ACC112 (cell line): ENCODE measurements at regions not wholly inside any gene's neighbourhood (a gene's known extent, or its start where the extent isn't known, plus 50 kb on each side); places are given as distances from the start of the nearest gene placed in this dataset.
A peak's percentile ranks its signal among the peaks of the same experiment; 100 is the strongest.

Source experiments
- H2AFZ ChIP-seq: fragments of 200-600 bp; sonication (generic); one replicate; pipeline ENCODE4 v1.6.0; 2017; ENCODE audit warnings: antibody characterized with exemption, low read length; ENCODE audit not compliant: unreplicated experiment
- H3K27ac ChIP-seq: fragments of 200-600 bp; sonication (generic); 2 replicates; pipeline ENCODE4 v1.5.1; 2014; ENCODE audit warnings: low read depth, mild to moderate bottlenecking, antibody characterized with exemption, low read length, moderate library complexity
- H3K27me3 ChIP-seq: fragments of 200-600 bp; sonication (generic); 2 replicates; pipeline ENCODE4 v1.6.1; 2014; ENCODE audit warnings: mild to moderate bottlenecking, antibody characterized with exemption, low read length, moderate library complexity, mixed read lengths; ENCODE audit not compliant: insufficient read depth
- H3K36me3 ChIP-seq: fragments of 200-600 bp; sonication (generic); 2 replicates; pipeline ENCODE4 v1.6.1; 2016; ENCODE audit warnings: mild to moderate bottlenecking, antibody characterized with exemption, low read length, moderate library complexity, mixed read lengths; ENCODE audit not compliant: insufficient read depth
- H3K4me1 ChIP-seq: fragments of 200-600 bp; sonication (generic); one replicate; pipeline ENCODE4 v1.6.1; 2016; ENCODE audit warnings: low read length, mixed read lengths; ENCODE audit not compliant: insufficient read depth, unreplicated experiment, control insufficient read depth
- H3K4me3 ChIP-seq: fragments of 200-600 bp; sonication (generic); 2 replicates; pipeline ENCODE4 v1.5.1; 2014; ENCODE audit warnings: mild to moderate bottlenecking, low read depth, low read length
- H3K79me2 ChIP-seq: fragments of 200-600 bp; sonication (generic); one replicate; pipeline ENCODE4 v1.6.0; 2016; ENCODE audit warnings: low read length; ENCODE audit not compliant: control insufficient read depth, unreplicated experiment, insufficient read depth

GRCh38 chr12:93944911-93945310 is 203.5 kb upstream of the PLXNC1 start:
- H3K27me3 ChIP-seq, result no peaks in the 10 kb centered on the region
- H3K27ac ChIP-seq, result no peak overlapping the region
- no peaks in the 10 kb centered on the region for H3K79me2 ChIP-seq
- H2AFZ ChIP-seq, result no peak overlapping the region
- H3K4me3 ChIP-seq, result no peak overlapping the region
- H3K36me3 ChIP-seq, result no peaks in the 10 kb centered on the region
- H3K4me1 ChIP-seq, result peaks cover 6% of the 10 kb centered on the region

DNA sequence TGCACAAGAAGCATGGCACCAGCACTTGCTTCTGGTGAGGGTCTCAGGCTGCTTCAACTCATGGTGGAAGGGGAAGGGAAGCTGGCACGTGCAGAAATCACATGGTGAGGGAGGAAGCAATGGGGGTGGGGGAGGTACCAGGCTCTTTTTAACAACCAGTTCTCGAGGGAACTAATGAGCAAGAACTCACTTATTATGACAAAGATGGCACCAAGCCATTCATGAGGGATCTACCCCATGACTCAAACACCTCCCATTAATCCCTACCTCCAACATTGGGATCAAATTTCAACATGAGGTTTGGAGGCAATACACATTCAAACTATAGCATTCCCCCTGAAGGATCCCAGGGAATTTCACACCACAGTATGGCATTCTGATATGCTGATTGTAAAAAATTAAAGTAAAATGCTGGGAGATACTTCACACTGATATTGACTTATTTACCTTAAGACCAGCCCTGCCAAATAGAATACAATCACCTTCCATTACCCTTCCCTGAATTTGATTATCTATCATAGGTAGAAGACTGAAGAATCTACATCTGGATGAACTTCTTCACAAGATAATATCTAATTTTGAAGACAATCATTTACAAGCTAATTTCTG is 201.7 kb upstream of the PLXNC1 start:
- peaks cover 6% of the 10 kb centered on the region for H3K4me1 ChIP-seq
- no peaks in the 10 kb centered on the region for H3K27me3 ChIP-seq
- H3K4me3 ChIP-seq, result no peak overlapping the region
- H3K79me2 ChIP-seq, result no peaks in the 10 kb centered on the region
- no peaks in the 10 kb centered on the region for H3K36me3 ChIP-seq
- H3K27ac ChIP-seq, result no peak overlapping the region
- H2AFZ ChIP-seq, result no peak overlapping the region

DNA sequence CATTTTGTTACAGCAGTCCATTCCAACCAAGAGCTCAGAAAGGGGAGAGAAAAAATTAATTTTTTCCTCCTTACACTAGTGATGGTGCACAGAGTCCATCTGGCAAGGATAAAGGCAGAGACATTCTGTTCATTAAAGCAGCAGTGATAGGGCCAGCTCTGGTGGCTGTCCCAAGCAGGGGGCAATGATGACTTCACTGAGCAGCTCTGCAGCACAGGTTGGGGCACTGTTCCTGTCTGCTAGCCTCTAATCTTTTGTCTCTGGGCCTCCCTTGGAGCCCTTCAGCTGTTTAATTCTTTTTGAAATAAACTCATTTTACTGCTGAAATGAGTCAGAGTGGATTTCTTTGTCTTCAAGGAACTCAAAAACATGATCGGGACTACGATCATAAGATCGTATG is 200.9 kb upstream of the PLXNC1 start:
- Histone ChIP-seq H2AFZ (no peak overlapping the region), H3K79me2 (no peaks in the 10 kb centered on the region), H3K36me3 (no peaks in the 10 kb centered on the region), H3K4me3 (no peak overlapping the region), H3K4me1 (peaks cover 6% of the 10 kb centered on the region), H3K27me3 (no peaks in the 10 kb centered on the region), H3K27ac (no peak overlapping the region)

DNA sequence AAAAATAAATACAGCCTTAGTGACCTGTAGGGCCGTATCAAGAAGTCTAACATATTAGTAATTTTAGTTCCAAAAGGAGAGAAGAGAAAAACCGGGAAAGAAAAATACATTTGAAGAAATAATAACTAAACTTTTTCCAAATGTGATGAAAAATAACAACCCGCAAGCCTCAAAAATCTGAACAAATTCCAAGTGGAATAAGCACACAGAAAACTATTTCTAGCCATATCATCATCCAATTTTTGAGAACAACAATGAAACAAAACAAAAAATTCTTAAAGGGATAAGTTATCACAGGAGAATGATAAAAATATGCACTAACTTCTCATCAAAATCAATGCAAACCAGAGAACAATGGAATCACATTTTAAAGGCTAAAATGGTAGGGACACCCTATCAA is 198.1 kb upstream of the PLXNC1 start:
- Histone ChIP-seq H2AFZ (no peak overlapping the region), H3K36me3 (no peaks in the 10 kb centered on the region), H3K27ac (no peak overlapping the region), H3K4me3 (no peak overlapping the region), H3K4me1 (peaks cover 15% of the 10 kb centered on the region), H3K27me3 (no peaks in the 10 kb centered on the region), H3K79me2 (no peaks in the 10 kb centered on the region)

DNA sequence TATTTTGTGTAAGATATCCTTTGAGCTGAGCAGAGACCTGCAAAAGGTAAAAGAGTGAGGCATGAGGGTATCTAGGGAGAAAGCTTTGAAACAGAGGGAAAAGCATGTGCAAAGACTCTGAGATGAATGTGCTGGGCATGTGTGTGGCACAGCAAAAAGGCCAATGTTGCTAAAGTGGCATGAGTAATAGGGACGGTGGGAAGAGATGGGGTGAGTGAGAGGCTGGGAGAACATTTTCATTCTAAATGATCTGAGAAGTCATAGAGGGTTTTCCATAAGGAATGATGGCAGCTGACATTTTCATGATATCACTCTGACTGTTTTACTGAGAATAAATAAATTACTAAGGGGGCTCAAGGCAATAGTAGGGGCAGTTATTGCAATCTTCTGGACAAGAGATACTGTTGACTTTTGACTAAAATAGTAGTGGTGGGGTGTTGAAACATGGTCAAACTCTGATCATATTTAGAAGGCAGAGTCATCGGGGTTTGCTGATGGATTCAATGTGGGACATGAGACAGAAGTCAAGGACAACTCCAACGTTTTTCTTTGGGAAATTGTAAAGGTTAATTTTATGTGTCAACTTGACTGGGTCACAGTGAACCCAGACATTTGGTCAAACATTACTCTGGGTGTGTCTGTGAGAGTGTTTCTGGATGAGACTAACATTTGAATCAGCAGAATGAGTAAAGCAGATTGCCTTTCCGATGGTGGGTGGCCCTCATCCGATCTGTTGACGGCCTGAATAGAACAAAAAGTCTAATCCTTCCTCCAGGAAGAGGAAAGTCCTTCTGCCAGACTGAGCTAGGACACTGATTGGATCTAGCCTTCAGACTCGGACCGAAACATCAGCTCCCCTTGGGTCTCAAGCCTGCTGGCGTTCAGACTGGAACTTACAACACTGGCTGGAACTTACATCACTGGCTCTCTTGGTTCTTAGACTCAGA is 193.9 kb upstream of the PLXNC1 start:
- no peaks in the 10 kb centered on the region for H3K36me3 ChIP-seq

GRCh38 chr12:93956551-93956950 is 191.8 kb upstream of the PLXNC1 start:
- Histone ChIP-seq H3K79me2 (no peaks in the 10 kb centered on the region), H2AFZ (no peak overlapping the region), H3K4me3 (no peak overlapping the region), H3K4me1 (peaks cover 9% of the 10 kb centered on the region), H3K27ac (no peak overlapping the region), H3K27me3 (no peaks in the 10 kb centered on the region), H3K36me3 (no peaks in the 10 kb centered on the region)

More for the DNA sequence above, 193.9 kb upstream of the PLXNC1 start:
- Histone ChIP-seq H3K27ac (peak overlapping the region; percentile 23), H3K4me3 (no peak overlapping the region), H3K79me2 (no peaks in the 10 kb centered on the region), H2AFZ (peak overlapping the region; percentile 97), H3K4me1 (peaks cover 9% of the 10 kb centered on the region), H3K27me3 (no peaks in the 10 kb centered on the region)

GRCh38 chr12:93957168-93957567 is 191.2 kb upstream of the PLXNC1 start:
- H3K27me3 ChIP-seq, result no peaks in the 10 kb centered on the region
- H3K4me3 ChIP-seq, result no peak overlapping the region
- no peak overlapping the region for H3K27ac ChIP-seq
- H3K4me1 ChIP-seq, result peaks cover 9% of the 10 kb centered on the region
- no peaks in the 10 kb centered on the region for H3K36me3 ChIP-seq
- no peak overlapping the region for H2AFZ ChIP-seq
- no peaks in the 10 kb centered on the region for H3K79me2 ChIP-seq

DNA sequence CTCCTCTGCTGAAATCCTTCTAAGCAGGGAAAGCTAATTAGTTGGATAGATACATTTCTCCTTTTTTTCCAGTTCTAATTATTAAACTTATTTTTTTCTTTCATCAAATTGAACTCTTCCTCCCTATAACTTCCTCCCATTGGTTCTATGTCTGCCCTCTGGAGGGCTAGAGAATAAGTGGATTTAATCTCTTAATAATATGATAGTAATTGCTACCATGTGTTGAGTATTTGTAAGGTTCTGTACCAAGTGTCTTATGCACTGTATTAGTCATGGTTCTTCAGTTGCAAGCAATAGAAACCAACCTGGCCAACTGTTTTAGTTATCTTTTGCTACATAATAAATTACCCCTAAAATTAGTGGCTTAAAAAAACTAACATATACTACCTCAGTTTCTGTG is 190.5 kb upstream of the PLXNC1 start:
- Histone ChIP-seq H3K27me3 (no peaks in the 10 kb centered on the region), H3K79me2 (no peaks in the 10 kb centered on the region), H2AFZ (no peak overlapping the region), H3K27ac (no peak overlapping the region), H3K36me3 (no peaks in the 10 kb centered on the region), H3K4me1 (peaks cover 9% of the 10 kb centered on the region), H3K4me3 (no peak overlapping the region)

- peaks cover 2% of the 10 kb centered on the region for H3K4me1 ChIP-seq
These were observed 188.7 kb upstream of the PLXNC1 start for GRCh38 chr12:93959657-93960056.

GRCh38 chr12:93960521-93960920 is 187.9 kb upstream of the PLXNC1 start:
- Histone ChIP-seq H3K27ac (no peak overlapping the region), H3K79me2 (no peaks in the 10 kb centered on the region), H3K4me3 (no peak overlapping the region), H3K4me1 (no peaks in the 10 kb centered on the region), H3K36me3 (no peaks in the 10 kb centered on the region), H2AFZ (no peak overlapping the region), H3K27me3 (no peaks in the 10 kb centered on the region)

More at GRCh38 chr12:93959657-93960056, 188.7 kb upstream of the PLXNC1 start:
- Histone ChIP-seq H3K27ac (no peak overlapping the region), H3K4me3 (no peak overlapping the region), H3K27me3 (no peaks in the 10 kb centered on the region), H3K79me2 (no peaks in the 10 kb centered on the region), H3K36me3 (no peaks in the 10 kb centered on the region), H2AFZ (no peak overlapping the region)

- no peaks in the 10 kb centered on the region for H3K4me1 ChIP-seq
- H3K4me3 ChIP-seq, result no peak overlapping the region
- 0 out of 2 replicates have a peak, but pooled peaks cover 4% of the 10 kb centered on the region for H3K27me3 ChIP-seq
- no peaks in the 10 kb centered on the region for H3K36me3 ChIP-seq
- no peaks in the 10 kb centered on the region for H3K79me2 ChIP-seq
- H2AFZ ChIP-seq, result no peak overlapping the region
- no peak overlapping the region for H3K27ac ChIP-seq
These were observed 186.0 kb upstream of the PLXNC1 start for GRCh38 chr12:93962336-93962735.
